ENCODE measurements at regions not wholly inside any gene's neighbourhood (a gene's known extent, or its start where the extent isn't known, plus 50 kb on each side); places are given as distances from the start of the nearest gene placed in this dataset.

DNA sequence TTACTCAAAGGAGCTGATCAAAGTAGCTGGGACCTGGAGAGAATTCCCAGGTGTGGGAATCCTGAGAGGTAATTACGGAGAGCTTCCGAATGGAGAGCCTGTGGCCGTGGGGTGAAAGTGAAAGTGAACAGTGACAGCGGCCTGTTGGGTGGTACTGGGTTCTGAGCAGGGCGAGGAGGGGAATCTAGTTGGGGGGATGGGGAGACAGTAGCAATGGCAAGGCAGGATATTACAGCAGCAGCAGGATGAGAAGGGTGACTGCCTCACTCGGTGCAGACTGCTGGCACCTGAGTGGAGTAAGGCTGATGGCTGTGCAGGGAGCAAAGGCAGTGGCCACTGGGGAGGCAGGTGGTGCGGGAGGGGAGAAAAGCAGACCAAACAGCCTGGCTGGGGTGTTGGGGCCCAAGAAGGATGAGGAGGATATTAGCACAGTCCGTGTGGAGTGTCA, 70.3 kb upstream of the PRDX6 start:
- H3K9me3 ChIP-seq (ENCODE audit: control insufficient read depth, insufficient read depth, low read length), result no peaks in the 10 kb centered on the region
- TF ChIP-seq, protein P1, sequence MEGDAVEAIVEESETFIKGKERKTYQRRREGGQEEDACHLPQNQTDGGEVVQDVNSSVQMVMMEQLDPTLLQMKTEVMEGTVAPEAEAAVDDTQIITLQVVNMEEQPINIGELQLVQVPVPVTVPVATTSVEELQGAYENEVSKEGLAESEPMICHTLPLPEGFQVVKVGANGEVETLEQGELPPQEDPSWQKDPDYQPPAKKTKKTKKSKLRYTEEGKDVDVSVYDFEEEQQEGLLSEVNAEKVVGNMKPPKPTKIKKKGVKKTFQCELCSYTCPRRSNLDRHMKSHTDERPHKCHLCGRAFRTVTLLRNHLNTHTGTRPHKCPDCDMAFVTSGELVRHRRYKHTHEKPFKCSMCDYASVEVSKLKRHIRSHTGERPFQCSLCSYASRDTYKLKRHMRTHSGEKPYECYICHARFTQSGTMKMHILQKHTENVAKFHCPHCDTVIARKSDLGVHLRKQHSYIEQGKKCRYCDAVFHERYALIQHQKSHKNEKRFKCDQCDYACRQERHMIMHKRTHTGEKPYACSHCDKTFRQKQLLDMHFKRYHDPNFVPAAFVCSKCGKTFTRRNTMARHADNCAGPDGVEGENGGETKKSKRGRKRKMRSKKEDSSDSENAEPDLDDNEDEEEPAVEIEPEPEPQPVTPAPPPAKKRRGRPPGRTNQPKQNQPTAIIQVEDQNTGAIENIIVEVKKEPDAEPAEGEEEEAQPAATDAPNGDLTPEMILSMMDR (IDR thresholded peaks at IDR 0.05; ENCODE audit: low read depth, low read length), result no peak
- no peak overlapping the region for H3K27ac ChIP-seq (ENCODE audit: low read depth, low read length)
- DNase-seq (ENCODE audit: low read depth, low spot score), result no peak
- POLR2A ChIA-PET, result no interaction called here
- no peaks in the 10 kb centered on the region for H3K27me3 ChIP-seq (ENCODE audit: control insufficient read depth, insufficient read depth, low read length)
- CTCF ChIA-PET, result interaction anchor here (1.1 to 2.5 kb wide), 3 partner anchors 23 to 662 kb away, joined by 3 to 10 read pairs (median 4); no protein-coding TSS in a partner anchor
- H3K4me3 ChIP-seq (ENCODE audit: low read depth, low read length), result no peak overlapping the region

DNA sequence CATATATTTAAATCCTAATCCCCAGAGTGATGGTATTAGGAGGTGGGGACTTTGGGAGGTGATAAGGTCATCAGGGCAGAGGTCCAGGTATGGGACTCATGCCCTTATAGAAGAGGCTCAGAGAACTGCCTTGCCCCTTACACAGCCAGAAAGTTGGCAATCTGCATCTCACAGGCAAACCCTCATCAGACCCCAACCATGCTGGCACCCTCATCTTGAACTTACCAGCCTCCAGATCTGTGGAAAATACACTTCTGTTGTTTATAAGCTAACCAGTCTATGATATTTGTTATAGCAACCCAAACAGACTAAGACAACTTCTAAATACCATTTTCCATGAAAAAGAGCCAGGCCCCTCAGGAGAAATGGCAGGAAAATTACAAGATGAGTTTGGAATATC, 69.3 kb upstream of the PRDX6 start:
- TF ChIP-seq, protein P1 (IDR thresholded peaks at IDR 0.05; ENCODE audit: low read depth, low read length), result no peak
- POLR2A ChIA-PET, result no interaction called here
- H3K9me3 ChIP-seq (ENCODE audit: control insufficient read depth, insufficient read depth, low read length), result no peaks in the 10 kb centered on the region
- H3K27ac ChIP-seq (ENCODE audit: low read depth, low read length), result no peak overlapping the region
- no peaks in the 10 kb centered on the region for H3K27me3 ChIP-seq (ENCODE audit: control insufficient read depth, insufficient read depth, low read length)
- no peak for DNase-seq (ENCODE audit: low read depth, low spot score)
- CTCF ChIA-PET, result interaction anchor here (0.6 to 2.5 kb wide), 2 partner anchors 663 to 676 kb away, joined by 5 to 10 read pairs; no protein-coding TSS in a partner anchor
- H3K4me3 ChIP-seq (ENCODE audit: low read depth, low read length), result no peak overlapping the region

DNA sequence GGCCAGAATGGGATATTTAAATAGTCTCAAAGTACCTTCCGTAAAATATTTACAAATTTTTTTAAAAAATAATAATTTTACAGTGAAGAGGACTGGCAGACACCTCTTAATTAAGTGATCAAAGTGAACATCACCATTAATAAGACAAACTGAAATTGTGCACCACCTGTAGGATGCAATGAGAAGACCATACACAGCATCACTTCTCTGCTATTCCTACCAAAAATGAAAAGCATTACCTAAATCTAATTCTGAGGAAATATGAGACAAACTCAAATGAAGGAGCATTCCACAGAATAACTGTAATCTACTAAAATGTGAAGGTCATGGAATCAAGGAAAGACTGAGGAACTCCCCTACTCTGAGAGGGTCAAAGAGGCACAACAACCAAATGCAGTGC, 68.2 kb upstream of the PRDX6 start:
- H3K27me3 ChIP-seq (ENCODE audit: control insufficient read depth, insufficient read depth, low read length), result no peaks in the 10 kb centered on the region
- ChIA-PET CTCF (no interaction called here), POLR2A (no interaction called here)
- no peak overlapping the region for H3K4me3 ChIP-seq (ENCODE audit: low read depth, low read length)
- TF ChIP-seq, protein P1 (IDR thresholded peaks at IDR 0.05; ENCODE audit: low read depth, low read length), result 0 out of 2 replicates have a peak, but pooled peaks have one; percentile 13
- DNase-seq (ENCODE audit: low read depth, low spot score), result no peak
- no peak overlapping the region for H3K27ac ChIP-seq (ENCODE audit: low read depth, low read length)
- no peaks in the 10 kb centered on the region for H3K9me3 ChIP-seq (ENCODE audit: control insufficient read depth, insufficient read depth, low read length)

DNA sequence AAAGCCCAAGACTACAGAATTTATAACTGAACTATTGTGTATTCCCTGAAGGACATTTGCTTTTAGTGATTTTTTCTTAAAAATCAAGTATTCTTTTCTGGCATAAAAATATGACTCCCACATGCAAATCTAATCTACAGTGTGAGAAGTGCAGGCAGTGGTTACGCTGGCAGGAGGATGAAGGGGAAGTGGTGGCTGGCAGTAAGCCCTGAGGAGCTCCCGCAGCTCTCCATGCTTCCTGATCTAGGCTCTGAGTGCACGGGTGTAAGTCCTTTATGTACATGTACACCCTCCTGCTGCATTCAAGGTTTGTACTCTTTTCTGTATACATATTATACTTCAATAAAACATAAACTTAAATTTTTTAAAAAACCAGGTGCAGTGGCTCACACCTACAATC, 67.5 kb upstream of the PRDX6 start:
- ChIA-PET POLR2A (interaction anchor here (0.9 to 1.0 kb wide), 2 partner anchors 17 to 21 kb away, joined by 3 read pairs; no protein-coding TSS in a partner anchor), CTCF (interaction anchor here (3.9 kb wide), 1 partner anchor 664 kb away, joined by 12 read pairs; no protein-coding TSS in a partner anchor)
- no peaks in the 10 kb centered on the region for H3K9me3 ChIP-seq (ENCODE audit: control insufficient read depth, insufficient read depth, low read length)
- no peaks in the 10 kb centered on the region for H3K27me3 ChIP-seq (ENCODE audit: control insufficient read depth, insufficient read depth, low read length)
- no peak overlapping the region for H3K27ac ChIP-seq (ENCODE audit: low read depth, low read length)
- TF ChIP-seq, protein P1 (IDR thresholded peaks at IDR 0.05; ENCODE audit: low read depth, low read length), result no peak
- H3K4me3 ChIP-seq (ENCODE audit: low read depth, low read length), result no peak overlapping the region
- no peak for DNase-seq (ENCODE audit: low read depth, low spot score)

DNA sequence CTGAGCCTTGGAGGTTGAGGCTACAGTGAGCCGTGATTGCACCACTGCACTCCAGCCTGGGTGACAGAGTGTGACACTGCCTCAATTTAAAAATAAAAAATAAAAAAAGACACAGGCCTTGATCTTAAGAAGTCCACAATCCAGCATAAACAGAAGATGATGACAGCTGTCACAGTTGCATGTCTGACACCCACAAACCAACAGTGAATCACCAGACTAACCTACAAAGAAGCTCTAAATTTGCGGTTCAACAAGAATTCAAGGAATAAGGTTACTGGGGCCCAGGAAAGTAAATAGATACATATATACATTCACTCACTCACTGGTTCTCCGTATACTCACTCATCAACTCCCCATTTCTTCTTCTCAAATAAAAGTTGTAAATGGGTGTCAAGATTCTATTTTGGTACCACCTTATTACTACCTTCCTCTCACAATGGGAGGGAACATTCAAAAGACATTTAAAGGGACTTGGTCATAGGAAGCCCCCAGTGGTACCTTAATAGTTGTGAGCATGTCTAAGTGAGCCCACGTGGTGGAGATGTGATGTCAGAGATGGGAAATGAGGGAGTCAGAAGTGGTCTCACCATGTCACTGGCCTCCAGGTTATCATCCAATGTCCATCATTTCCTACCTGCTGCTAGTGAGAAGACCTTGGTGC, 66.9 kb upstream of the PRDX6 start:
- TF ChIP-seq, protein P1 (IDR thresholded peaks at IDR 0.05; ENCODE audit: low read depth, low read length), result no peak
- Histone ChIP-seq H3K9me3 (ENCODE audit: control insufficient read depth, insufficient read depth, low read length) (no peaks in the 10 kb centered on the region), H3K27ac (ENCODE audit: low read depth, low read length) (no peak overlapping the region), H3K4me3 (ENCODE audit: low read depth, low read length) (no peak overlapping the region), H3K27me3 (ENCODE audit: control insufficient read depth, insufficient read depth, low read length) (no peaks in the 10 kb centered on the region)
- ChIA-PET POLR2A (interaction anchor here (0.9 to 1.0 kb wide), 2 partner anchors 17 to 20 kb away, joined by 3 read pairs; no protein-coding TSS in a partner anchor), CTCF (interaction anchor here (1.2 to 3.9 kb wide), 2 partner anchors 20 to 665 kb away, joined by 3 to 12 read pairs; no protein-coding TSS in a partner anchor)
- DNase-seq (ENCODE audit: low read depth, low spot score), result no peak
